AG09309 (cell line): ENCODE measurements at regions not wholly inside any gene's neighbourhood (a gene's known extent, or its start where the extent isn't known, plus 50 kb on each side); places are given as distances from the start of the nearest gene placed in this dataset.

Experiments
- DNase-seq: peaks from one replicate; pipeline ENCODE4 v3.0.0-alpha.2; 2010; ENCODE audit warnings: low read depth
- H3K4me3 ChIP-seq: 2 replicates; pipeline ENCODE4 v1.5.1; 2011; ENCODE audit warnings: mild to moderate bottlenecking, low read depth, low read length, moderate library complexity; ENCODE audit not compliant: control insufficient read depth
- TF ChIP-seq, protein P1 (sequence below): IDR thresholded peaks from 2 replicates; pipeline ENCODE4 v1.5.1; 2011; ENCODE audit warnings: mild to moderate bottlenecking, low read depth, low read length, inconsistent platforms; ENCODE audit not compliant: insufficient read depth, control insufficient read depth; ENCODE audit errors: missing control alignments

DNA sequence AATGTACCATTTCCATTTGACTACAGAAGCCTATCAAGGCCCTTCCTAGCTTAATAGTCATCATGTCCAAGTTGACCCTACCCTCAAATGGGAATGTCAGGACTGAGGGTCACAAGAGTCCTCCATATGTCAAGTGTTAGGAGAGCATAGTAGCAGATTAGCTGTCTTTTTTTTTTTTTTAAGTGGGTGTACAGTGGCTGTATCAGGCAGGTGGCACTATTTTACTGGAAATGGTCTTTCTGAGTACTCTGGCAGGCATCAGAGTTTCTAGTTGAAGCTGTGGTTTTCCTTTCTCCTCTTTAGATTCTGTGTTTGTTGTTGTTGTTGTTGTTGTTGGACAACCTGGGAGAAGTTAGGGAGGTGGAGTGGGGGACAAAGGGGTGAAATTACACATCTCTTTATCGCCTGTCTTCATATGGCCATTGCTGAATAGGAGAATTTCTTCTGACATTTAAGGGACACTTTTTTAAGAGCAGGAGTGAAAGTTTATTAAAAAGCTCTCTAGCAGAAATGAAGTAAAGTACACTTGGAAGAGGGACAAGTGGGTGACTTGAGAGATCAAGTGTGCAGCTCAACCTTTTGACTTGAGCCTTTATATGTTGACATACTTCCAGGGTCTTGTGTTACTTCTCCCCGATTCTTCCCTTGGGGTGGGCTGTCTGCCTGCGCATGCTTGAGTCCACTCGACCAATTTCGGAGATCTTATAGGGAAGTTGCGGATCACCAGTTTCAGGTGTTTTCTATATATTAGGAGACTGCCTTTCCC, 104.1 kb upstream of the FOXP2 start:
- TF ChIP-seq, protein P1, sequence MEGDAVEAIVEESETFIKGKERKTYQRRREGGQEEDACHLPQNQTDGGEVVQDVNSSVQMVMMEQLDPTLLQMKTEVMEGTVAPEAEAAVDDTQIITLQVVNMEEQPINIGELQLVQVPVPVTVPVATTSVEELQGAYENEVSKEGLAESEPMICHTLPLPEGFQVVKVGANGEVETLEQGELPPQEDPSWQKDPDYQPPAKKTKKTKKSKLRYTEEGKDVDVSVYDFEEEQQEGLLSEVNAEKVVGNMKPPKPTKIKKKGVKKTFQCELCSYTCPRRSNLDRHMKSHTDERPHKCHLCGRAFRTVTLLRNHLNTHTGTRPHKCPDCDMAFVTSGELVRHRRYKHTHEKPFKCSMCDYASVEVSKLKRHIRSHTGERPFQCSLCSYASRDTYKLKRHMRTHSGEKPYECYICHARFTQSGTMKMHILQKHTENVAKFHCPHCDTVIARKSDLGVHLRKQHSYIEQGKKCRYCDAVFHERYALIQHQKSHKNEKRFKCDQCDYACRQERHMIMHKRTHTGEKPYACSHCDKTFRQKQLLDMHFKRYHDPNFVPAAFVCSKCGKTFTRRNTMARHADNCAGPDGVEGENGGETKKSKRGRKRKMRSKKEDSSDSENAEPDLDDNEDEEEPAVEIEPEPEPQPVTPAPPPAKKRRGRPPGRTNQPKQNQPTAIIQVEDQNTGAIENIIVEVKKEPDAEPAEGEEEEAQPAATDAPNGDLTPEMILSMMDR: peak; percentile 1
- no peak for DNase-seq
- no peak overlapping the region for H3K4me3 ChIP-seq

DNA sequence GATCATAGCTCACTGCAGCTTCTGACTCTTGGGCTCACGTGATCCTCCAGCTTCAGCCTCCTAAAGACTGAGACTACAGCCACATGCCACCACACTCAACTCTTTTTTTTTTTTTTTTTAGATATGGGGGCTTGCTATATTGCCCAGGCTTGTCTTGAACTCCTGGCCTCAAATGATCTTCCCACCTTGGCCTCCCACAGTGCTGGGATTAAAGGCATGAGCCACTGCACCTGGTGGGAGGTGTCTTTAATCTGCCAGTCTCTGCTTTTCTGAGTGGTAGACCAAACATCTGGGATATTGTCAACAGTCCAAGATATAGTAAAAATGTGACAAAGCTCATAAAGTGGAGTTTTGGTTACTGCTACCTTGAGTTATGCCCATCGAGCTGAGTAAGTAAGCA, 104.9 kb upstream of the FOXP2 start:
- TF ChIP-seq, protein P1: no peak
- DNase-seq: no peak
- H3K4me3 ChIP-seq: no peak overlapping the region

DNA sequence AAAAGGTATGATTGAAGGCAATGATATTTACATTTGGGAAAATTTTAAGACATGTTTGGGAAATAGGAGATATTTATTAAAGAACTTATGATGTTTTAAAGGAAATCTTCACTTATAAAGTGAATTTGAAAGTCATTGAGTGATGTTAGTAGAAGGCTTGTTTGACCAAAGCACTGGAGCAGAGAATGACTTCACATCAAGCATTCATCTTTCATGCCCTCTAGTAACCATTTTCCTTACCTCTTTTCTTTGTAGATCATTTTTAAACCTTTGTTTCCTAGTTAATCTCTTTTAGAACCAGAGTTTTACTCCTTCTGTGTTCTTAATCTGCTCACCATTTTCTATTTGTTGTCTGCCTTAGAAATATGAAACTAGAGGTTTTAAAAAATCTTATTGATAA, 111.3 kb upstream of the FOXP2 start:
- TF ChIP-seq, protein P1: no peak
- no peak for DNase-seq
- H3K4me3 ChIP-seq: no peak overlapping the region

DNA sequence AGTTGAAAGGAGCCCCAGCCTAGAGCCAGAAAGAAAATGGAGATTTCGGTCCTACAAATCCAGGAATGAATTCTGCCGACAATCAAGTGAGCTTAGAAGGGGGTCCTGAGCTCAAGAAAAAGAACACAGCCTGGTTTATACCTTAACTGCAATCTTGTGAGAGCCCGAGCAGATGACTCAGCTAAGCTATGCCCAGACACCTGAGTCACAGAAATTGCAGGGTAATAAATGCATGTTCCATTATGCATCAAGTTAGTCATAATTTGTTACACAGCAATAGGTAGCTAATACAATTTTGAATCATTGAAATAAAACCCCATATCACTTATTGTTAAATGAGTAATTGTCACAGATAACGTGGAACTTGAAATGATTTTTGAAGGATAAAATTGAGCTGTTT, 111.8 kb upstream of the FOXP2 start:
- DNase-seq: no peak
- no peak overlapping the region for H3K4me3 ChIP-seq
- TF ChIP-seq, protein P1: no peak

DNA sequence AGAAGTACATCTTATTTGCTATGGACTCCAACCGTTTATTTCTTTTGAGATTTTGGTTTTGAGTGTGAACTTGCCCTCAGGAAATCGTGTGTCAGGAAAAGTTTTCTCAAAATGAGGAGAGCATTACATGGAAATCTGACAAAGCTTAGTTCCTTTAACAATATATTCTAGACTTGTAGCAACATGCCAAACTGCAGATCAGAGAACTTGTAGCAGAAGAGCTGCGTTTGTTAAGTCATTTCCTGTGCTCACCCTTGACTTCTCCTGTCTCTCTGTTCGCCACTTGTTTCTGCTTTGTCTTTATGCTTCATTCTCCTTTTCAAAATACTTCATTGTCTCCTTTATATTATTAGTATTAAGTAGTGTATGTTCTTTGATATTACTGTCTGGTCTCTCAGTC, 116.6 kb upstream of the FOXP2 start:
- DNase-seq: no peak
- TF ChIP-seq, protein P1: no peak
- no peak overlapping the region for H3K4me3 ChIP-seq

DNA sequence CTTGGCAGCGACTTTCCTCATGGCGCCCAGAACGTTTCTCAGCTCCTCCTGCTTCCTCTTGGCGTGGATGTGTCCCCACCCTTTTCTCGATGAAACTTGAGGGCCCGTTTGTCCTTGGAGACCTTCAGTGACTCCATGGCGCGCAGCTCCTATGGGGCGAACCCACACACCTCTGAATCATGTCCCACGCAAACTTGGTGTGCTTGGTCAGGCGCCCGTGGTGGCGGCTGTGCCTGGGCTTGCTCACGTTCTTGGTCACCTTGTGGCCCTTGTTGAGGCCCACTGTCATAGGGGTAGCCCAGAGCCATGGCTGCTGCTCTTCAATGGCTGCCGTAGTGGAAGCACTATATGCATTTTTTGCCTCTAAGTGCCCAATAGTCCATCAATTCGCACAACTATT, 117.5 kb upstream of the FOXP2 start:
- H3K4me3 ChIP-seq: no peak overlapping the region
- DNase-seq: no peak
- TF ChIP-seq, protein P1: no peak

DNA sequence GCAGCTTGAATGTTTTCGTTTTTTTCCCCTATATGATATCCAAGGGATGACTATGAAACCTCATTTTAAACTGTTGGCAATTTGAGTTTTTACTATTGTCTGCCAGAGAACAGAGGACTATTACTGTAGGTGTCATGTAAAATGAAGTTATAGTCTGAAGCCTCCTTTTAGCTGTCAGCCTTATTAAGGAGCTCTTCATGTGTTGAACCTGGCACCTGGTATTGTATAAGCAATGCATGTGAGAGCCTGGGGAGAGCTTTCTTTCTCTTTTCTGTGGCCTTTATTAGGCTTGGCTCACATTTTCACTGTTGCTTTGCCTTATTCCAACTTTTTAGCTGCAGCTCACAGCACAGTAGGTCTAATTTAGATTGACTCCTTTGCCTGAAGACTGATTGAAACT, 119.1 kb upstream of the FOXP2 start:
- TF ChIP-seq, protein P1: no peak
- H3K4me3 ChIP-seq: no peak overlapping the region
- DNase-seq: no peak
